HG03575 (cell line): ENCODE measurements at regions not wholly inside any gene's neighbourhood (a gene's known extent, or its start where the extent isn't known, plus 50 kb on each side); places are given as distances from the start of the nearest gene placed in this dataset.

Experiments used
- ATAC-seq: cut with Tn5 transposase; IDR thresholded peaks from one replicate; pipeline ENCODE4 v1.9.1; 2021; ENCODE audit not compliant: unreplicated experiment, insufficient number of reproducible peaks, low FRiP score; ENCODE audit errors: extremely low read depth

- no peak for ATAC-seq
Observed at GRCh38 chr2:221346411-221346810, 225.7 kb downstream of the EPHA4 start.

- no peak for ATAC-seq
Observed at GRCh38 chr2:221347471-221347870, 224.6 kb downstream of the EPHA4 start.

GRCh38 chr2:221350616-221351015, 221.5 kb downstream of the EPHA4 start:
- no peak for ATAC-seq

- no peak for ATAC-seq
Observed at GRCh38 chr2:221353201-221353600, 218.9 kb downstream of the EPHA4 start.

GRCh38 chr2:221360312-221360711, 211.8 kb downstream of the EPHA4 start:
- no peak for ATAC-seq

GRCh38 chr2:221360742-221361141, 211.4 kb downstream of the EPHA4 start:
- ATAC-seq: no peak

GRCh38 chr2:221361633-221362032, 210.5 kb downstream of the EPHA4 start:
- ATAC-seq: no peak

- ATAC-seq: no peak
Observed at GRCh38 chr2:221364672-221365071, 207.4 kb downstream of the EPHA4 start.
